GM19395 (cell line): ENCODE measurements at regions not wholly inside any gene's neighbourhood (a gene's known extent, or its start where the extent isn't known, plus 50 kb on each side); places are given as distances from the start of the nearest gene placed in this dataset.
"Not testable (repeated sequence)": the region's sequence is repeated elsewhere in the genome, so short reads cannot be mapped to it uniquely, and the experiment has no call there.

Source experiments
- ATAC-seq: cut with Tn5 transposase; IDR thresholded peaks from one replicate; pipeline ENCODE4 v1.9.1; 2021; ENCODE audit warnings: mild to moderate bottlenecking, moderate library complexity; ENCODE audit not compliant: unreplicated experiment

DNA sequence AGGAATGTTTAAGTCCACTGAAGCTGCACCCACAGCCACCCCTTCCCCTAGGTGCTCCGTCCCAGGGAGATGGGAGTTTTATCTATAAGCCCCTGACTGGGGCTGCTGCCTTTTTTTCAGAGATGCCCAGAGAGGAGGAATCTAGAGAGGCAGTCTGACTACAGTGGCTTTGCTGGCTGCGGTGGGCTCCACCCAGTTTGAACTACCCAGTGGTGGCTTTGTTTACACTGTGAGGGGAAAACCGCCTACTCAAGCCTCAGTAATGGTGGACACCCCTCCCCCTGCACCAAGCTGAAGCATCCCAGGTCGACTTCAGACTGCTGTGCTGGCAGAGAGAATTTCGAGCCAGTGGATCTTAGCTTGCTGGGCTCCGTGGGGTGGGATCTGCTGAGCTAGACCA lies 298.0 kb downstream of the PLK2 start:
- ATAC-seq = not testable (repeated sequence)

DNA sequence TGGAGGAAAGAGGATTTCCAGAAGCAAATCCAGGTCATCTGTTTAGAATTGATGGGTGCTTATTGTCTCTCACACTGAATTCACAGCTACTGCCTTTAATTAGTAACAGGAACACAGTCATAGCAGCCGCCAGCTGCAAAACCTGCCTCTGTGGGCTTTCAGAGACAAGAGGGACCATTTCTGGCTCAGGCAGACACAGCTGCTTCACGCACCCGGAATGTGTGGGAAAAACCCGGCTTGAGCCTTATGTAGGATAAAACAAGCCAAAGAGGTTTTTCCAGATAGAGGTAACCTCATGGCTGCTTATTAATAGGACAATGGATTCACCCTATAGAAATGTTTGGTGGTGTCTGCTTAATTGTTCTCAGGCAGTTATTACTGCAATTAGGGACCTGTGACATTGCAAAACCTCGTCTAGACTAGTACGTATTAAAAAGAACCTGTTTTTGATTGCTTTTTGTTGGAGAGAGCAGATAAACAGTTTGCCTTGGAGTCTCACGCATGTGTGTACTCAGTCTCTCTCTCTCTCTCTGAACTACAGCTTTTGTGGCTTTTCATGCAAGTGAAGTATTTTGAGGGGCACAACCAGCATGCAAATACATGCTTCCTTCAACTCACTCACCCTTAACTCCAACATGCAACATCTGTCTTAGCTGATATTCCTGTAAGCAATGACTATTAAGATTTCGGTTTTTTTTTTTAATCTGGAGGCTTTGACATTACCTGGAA lies 302.7 kb downstream of the PLK2 start:
- peak; percentile 53 for ATAC-seq

DNA sequence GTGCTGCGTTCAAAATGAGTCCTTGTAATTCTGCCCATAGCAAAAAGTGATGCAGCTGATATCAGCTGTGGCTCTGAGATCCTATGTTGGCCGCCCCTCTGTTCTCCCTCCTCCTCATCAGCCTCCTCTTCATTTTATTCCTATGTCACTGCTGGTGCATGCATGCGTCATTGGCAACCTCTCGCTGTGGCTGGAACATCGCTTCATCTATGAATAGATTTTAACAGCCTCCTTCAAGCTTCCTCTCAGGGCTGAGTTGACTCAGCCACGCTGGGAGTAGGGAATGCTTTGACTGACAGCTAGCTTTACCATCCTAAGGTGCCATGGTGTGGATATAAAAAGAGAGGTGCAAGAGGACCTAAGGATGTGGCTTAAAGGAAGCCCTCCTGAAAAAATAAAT lies 303.5 kb downstream of the PLK2 start:
- no peak for ATAC-seq

DNA sequence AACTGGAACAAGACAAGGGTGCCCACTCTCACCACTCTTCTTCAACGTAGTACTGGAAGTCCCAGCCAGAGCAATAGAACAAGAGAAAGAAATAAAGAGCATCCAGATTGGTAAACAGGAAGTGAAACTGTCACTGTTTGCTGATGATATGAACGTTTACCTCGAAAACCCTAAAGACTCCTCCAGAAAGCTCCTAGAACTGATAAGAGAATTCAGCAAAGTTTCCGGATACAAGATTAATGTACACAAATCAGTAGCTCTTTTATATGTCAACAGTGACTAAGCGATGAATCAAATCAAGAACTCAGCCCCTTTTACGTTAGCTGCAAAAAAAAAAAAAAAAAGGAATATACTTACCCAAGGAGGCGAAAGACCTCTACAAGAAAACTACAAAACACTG lies 306.6 kb downstream of the PLK2 start:
- no peak for ATAC-seq

DNA sequence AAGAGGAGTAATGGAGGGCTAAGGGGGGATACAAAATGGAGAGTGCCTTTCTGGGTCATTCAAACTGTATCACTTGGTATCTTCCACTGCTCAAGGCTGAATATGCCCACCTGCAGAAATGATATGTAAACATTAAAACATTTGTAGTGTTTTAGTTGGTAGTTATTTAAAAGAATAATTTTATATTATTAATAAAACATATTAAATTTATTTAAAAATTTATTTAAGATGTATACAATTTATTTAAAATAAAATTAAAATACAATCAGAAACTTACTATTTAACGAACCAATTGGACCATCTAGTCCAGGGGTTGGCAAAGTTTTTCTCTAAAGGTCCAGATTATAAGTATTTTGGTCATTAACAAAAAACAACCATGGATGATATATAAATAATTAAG lies 308.5 kb downstream of the PLK2 start:
- ATAC-seq = no peak

DNA sequence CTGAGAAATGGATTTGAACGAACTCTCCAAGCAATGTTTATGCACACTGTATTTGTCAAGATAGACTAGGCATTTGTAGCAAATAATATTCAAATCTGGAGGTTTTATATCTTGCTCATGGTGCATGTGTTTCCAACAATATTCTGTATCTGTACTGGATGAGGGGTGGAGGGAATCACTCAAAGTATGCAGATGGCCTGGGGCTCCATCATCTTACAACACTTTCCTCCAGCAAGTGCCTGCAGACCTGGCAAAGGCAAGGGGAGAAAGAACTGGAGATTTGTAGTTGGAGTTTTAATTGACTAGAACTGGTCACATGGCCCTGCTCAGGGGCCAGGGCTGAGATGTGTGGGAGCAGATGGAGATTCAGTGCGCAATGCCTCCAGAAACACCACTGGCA lies 309.0 kb downstream of the PLK2 start:
- no peak for ATAC-seq

DNA sequence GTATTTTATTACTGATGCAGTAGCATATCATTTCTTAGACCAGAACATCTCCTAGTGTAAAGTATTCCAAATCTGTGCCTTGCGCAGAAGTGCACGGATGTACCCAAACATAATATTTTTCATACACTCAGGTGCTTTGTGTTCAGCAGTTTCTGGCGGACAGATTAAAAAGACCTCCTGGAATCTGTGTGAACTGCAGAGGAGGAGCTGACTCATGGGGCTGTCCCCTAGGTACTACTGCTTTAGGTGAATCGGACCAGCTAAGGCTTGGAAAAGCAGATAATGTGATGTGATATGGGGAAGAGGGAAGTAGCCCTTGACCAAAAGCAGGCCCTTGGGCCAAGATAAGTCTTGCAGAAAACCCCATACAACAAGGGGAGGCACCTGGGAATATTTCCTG lies 310.1 kb downstream of the PLK2 start:
- ATAC-seq = no peak

DNA sequence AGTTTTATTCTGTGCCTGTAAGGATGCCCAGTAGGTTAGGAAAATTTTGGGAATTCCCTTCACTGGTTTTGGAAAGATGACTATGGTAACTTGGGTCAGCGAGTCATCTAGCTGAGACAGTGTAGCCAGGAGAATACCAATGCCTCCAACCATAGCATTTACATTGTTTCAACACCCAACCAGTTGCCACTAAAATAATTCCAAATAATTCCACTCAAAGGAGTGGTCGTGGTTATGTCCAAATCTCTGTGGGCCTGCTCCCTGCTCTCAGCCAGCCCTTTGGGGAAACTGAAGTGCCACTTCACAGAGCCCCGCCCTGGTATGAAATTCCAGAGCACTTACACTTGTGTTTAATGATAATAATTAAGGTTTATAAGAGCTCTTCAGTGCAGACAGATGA lies 310.5 kb downstream of the PLK2 start:
- ATAC-seq = no peak

DNA sequence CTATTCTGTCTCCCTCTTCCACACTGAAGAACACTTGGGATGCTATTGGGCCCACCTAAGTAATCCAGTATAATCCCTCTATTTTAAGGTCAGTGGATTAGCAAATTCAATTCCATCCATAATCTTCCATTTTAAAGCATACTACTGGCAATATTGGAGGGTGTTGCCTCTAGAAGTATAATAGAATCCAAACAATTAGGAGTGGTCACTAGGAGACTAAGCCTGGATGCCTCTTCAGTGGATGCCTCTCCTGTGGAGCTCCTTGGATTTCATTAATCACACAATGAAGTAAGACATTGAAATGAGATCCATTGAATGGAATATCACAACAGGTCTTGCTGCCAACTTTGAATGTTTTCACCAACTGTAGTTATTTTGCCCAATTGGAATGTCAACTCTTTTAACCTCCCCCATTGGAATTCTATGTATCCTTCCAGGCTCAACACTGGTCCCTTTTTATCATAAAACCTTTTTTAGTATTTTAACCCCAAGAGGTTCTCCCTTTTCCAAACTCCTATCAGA lies 311.6 kb downstream of the PLK2 start:
- ATAC-seq = no peak

DNA sequence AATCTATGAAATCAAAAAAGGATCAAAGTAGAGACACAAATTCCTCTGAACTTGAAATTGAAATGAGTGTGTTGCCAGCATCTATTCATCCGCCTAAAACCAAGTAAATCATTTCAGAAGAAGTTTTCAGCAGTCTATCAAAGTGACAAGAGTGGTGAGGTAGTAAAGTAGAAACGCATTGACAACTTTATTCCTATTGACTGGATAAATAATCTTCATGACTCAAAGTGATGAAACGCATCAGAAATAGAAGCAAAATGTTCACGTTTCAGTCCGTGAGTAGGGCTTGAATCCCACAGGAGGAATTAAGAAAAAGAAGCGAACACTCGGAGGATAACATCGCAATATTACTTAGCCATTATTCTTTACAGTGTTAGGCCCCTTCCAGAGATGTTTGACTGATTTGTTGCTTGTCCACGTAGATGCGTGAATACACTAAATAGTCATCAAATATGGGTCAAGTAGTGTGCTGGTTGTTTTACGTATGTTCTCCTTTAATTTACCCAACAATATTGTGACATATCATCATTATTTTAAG lies 314.4 kb downstream of the PLK2 start:
- no peak for ATAC-seq

DNA sequence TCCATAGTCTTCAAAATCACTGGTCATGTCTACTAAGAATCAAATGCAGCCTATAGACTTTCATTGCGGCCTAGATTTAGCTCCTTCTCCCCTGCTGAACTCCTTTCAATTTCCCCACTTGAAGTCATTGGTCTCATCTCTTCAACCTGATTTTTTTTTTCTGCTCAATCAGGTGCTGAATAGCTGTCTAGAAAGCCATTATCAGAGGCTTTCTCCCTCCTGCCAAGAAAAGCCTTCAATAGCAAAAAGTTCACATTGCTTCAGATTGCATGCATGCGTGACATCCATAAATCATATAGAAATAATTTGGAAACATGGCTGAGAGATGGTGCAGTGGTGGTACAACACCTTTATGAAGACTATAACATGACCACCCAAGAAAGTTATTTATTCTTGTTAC lies 316.2 kb downstream of the PLK2 start:
- no peak for ATAC-seq

DNA sequence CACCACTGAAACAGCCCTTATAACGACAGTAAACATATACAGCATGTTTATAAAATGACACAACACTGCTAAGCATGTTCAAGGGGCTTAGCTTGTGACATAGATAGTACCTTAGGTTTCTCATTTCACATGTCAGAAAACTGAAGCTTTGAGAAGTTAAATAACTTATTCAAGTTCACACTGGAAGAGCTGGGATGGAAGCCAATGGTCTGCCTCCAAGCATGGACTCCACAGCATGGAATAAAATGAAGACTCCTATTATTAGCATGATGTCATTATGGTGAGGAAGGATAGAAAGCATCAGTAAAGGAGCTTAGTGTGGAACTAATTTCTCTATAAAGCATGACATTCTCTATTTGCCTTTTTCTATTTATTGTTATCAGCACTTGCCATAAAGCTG lies 316.7 kb downstream of the PLK2 start:
- ATAC-seq = no peak

DNA sequence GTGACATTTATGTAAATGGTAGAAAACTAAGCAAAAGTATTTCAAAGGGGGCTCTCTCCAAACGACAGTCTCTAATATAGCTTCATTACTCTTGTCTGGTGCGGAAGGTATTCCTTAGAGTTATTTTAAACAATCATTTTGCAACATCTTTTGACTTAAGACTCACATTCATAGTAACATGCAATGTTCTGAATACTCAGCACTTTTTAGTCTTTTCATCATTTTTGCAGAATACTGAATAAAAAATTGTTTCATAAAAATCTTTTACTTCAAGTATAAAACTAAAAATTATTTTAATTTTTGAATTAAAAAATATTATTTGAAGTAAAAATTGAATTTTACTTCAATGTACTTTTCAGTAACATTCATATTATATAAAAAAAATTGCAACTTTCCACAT lies 321.1 kb downstream of the PLK2 start:
- no peak for ATAC-seq

DNA sequence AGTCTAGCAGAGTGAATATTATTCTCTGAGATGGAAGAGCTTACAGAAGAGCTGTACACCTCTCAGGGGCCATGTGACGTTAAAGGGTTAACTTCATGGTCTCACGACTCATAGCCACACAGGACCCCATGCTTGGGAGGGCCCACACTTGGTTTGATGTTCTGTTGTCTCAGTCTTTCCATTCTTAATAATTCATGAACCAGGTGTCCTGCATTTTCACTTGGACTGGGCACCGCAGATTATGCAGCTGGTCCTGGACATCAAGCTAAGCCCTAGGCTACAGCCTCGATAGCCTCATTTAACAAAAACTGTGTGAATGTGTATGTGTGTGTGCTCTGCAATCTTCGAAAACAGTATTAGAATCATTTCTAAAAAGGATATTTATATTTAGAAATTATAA lies 323.5 kb downstream of the PLK2 start:
- no peak for ATAC-seq

DNA sequence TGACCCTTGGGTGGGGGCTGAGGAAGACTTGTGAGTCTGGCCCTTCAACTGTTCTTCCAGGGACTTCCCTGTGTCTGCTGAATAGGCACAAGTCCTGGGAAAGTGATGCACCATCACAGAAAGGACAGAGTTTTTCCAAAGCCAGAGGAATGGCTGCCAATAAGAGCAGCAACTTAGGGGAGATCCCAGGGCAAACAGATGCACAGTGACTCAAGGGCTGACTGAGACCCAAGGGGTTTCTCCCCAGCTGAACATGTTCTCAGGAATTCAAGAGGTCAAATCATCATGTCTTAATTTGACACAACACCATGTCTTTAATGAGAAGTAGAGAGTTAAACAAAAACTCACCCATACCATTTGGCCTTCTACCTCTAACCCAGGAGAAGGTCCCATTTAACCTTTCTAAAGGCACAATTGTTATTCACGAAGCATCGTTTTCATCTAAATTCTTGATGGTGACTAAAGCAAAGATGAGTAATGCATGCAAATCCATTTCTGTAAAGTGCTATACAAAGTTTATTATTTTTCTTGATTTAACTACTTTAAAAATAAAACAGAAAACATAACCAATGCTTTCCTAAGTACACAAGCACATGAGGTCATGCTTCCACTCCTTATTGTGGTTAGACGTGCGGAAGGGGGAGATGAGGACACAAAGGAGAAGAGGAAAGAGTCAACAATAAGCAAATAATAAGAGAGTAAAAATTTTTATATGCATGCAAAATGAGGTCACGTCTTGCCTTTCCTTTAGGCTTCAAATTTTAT lies 324.1 kb downstream of the PLK2 start:
- no peak for ATAC-seq

DNA sequence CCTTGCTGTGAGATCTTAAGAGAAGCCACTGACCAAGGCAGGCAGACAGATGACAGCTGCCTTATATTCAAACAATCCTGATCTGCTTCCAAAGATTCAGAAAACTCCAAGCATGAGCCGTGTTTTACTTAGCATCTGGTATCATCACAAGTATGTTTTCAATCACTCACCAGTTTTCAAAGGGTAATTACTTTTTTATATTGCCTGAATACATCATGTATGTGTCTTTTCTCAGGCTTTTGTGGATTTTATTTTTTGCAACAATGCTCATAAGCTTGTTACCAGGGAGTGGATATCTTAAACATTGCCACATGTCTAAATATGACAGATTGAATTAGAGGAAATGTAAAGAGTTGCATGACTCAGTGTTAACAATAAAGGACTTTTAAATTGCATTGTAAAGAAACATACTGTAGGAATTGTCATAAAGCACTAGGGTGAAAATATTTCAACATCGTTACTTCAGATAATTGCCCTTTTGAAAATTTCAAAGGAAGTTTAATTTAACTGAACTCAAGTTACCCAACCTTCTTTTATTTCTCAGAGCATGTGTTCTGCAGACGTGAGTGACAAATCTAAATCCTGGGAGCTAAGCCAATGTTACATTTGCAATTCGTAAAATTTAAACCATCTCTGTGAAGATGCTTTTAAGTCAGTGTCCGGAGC lies 326.1 kb downstream of the PLK2 start:
- ATAC-seq = no peak

DNA sequence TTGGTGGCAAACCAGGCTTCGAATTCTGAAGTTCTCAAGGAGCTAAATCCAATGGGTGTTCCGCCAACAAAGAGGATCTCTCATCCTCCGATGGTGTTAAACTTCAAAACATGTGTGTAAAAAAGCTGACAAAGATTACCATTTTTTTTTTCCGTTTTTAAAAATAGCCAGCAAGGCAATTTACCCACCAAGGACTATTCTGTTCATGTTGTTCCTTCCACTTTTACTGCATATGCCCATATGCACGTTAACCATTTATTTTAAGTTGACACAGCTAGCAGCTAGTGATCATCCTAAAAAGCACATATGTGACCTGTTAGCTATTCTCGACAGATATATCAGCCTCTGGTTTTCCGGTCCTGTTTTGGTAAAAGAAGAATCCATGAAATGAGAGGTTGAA lies 326.7 kb downstream of the PLK2 start:
- no peak for ATAC-seq

DNA sequence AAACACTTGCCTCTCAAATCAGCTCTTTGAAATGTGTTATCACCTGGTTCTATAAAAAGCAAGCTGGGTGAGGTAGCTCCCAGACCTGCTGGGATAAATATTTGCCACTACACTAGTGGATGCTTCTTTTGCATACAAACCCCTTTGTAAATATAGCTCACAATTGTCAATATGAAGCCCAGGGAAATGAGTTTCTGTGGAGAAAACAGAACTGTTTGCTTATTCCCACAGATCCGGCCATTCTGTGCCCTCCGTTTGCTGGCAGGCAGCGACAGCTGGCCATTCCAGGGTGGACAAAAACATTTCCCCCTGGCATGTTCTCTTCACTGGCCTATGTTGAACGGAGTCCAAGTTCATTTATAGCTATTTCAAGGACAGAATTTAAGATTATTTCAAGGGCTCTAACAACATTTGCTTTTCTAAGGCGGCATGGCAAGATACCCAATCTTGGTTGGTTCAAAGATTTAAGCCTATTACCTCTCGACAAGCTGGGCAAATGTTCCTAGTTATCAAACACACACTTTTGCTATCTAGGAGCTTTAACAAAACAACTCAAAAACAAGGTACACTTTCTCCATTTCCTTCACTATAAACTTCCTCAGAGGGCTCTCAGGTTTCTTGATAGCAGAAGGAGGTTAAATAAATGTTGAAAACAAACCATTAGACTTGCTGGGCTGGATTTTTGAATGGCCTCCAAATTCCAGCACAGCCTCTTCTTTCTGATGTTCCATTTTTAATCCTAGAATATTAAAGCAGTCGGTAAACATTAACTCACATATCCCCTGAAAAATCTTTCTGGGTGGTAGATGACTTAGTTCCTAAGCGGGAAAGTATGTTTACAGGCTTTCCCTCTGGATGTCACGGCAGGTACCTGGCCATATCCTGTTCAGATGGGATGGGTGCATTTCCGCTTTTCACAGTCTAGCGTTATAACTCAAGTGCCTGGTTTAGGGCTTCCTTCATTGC lies 332.3 kb downstream of the PLK2 start:
- ATAC-seq = no peak

DNA sequence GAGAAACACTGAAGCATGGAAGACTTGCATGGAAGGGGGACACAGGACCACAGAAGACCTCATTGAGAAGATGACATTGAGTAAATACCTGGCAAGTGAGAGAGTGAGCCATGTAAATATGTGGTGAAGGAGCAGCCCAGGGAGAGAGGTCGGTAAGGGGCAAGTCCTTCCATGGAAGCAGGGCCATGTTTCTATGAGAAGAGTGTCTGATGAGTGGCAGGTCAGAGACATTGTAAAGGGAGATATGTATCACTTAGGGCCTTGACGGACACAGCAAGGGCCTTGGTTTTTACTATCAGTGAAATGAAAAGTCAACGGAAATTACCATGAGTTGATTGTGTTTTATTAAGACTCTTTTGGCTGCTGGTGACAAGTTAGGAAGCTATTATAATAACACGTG lies 336.4 kb downstream of the PLK2 start:
- ATAC-seq = no peak

DNA sequence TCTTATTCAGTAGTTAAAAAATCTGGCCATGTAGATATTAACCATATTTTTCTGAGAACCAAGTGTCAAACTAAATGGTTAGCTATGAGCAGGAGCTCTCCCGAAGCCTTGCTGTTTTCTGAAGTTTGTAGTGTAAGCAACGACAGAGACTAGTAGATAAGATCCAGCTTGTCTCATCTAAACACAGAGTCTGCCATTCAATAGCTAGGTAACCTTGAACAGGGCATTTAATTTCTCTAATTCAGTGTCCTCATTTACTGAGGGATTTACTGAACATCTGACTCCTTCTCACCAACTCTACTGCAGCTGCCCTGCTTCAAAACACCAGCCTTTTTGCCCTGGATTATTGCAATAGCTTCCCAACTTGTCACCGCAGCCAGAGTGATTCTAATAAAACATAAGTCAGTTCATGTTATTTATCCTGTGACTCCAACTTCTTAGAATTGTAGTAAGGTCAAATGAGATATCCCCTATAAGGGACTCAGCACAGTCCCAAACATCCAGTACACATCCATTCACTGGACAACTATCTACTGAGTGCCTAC lies 337.0 kb downstream of the PLK2 start:
- no peak for ATAC-seq
